ENCODE measurements at regions not wholly inside any gene's neighbourhood (a gene's known extent, or its start where the extent isn't known, plus 50 kb on each side); places are given as distances from the start of the nearest gene placed in this dataset.
"Not testable (repeated sequence)": the region's sequence is repeated elsewhere in the genome, so short reads cannot be mapped to it uniquely, and the experiment has no call there.

GRCh38 chr3:74390121-74390877 lies 224.2 kb downstream of the CNTN3 start:
- H3K9me3 ChIP-seq, result no peaks in the 10 kb centered on the region
- DNase-seq, result no peak
- no peaks in the 10 kb centered on the region for H3K27me3 ChIP-seq
- H3K4me3 ChIP-seq, result no peak overlapping the region
- no peaks in the 10 kb centered on the region for H3K36me3 ChIP-seq

- DNase-seq, result no peak
- no peaks in the 10 kb centered on the region for H3K36me3 ChIP-seq
- H3K4me3 ChIP-seq, result no peak overlapping the region
- no peaks in the 10 kb centered on the region for H3K27me3 ChIP-seq
- H3K9me3 ChIP-seq, result no peaks in the 10 kb centered on the region
Measured at GRCh38 chr3:74387111-74387735, 227.2 kb downstream of the CNTN3 start.

- no peaks in the 10 kb centered on the region for H3K9me3 ChIP-seq
- no peak for DNase-seq
- no peak overlapping the region for H3K4me3 ChIP-seq
- no peaks in the 10 kb centered on the region for H3K27me3 ChIP-seq
- no peaks in the 10 kb centered on the region for H3K36me3 ChIP-seq
Measured at GRCh38 chr3:74384159-74384558, 230.3 kb downstream of the CNTN3 start.

GRCh38 chr3:74377669-74378068 lies 236.8 kb downstream of the CNTN3 start:
- H3K27me3 ChIP-seq, result no peaks in the 10 kb centered on the region
- H3K36me3 ChIP-seq, result no peaks in the 10 kb centered on the region
- DNase-seq, result no peak
- H3K9me3 ChIP-seq, result no peaks in the 10 kb centered on the region
- H3K4me3 ChIP-seq, result no peak overlapping the region

GRCh38 chr3:74376323-74376722 lies 238.1 kb downstream of the CNTN3 start:
- not testable (repeated sequence) for DNase-seq, H3K36me3 ChIP-seq, H3K27me3 ChIP-seq, H3K4me3 ChIP-seq, H3K9me3 ChIP-seq

- Histone ChIP-seq H3K9me3 (no peaks in the 10 kb centered on the region), H3K27me3 (no peaks in the 10 kb centered on the region), H3K36me3 (no peaks in the 10 kb centered on the region), H3K4me3 (no peak overlapping the region)
- DNase-seq, result no peak
Measured at GRCh38 chr3:74375653-74376052, 238.8 kb downstream of the CNTN3 start.

- Histone ChIP-seq H3K9me3 (no peaks in the 10 kb centered on the region), H3K27me3 (no peaks in the 10 kb centered on the region), H3K4me3 (no peak overlapping the region), H3K36me3 (no peaks in the 10 kb centered on the region)
- no peak for DNase-seq
Measured at GRCh38 chr3:74372743-74373142, 241.7 kb downstream of the CNTN3 start.

GRCh38 chr3:74370342-74370741 lies 244.1 kb downstream of the CNTN3 start:
- Histone ChIP-seq H3K9me3 (no peaks in the 10 kb centered on the region), H3K27me3 (no peaks in the 10 kb centered on the region), H3K36me3 (no peaks in the 10 kb centered on the region)

GRCh38 chr3:74366331-74366730 lies 248.1 kb downstream of the CNTN3 start:
- H3K9me3 ChIP-seq, result no peaks in the 10 kb centered on the region
- no peaks in the 10 kb centered on the region for H3K36me3 ChIP-seq
- H3K27me3 ChIP-seq, result no peaks in the 10 kb centered on the region
- no peak overlapping the region for H3K4me3 ChIP-seq
- DNase-seq, result no peak

More at GRCh38 chr3:74370342-74370741, 244.1 kb downstream of the CNTN3 start:
- no peak for DNase-seq
- no peak overlapping the region for H3K4me3 ChIP-seq

- no peak for DNase-seq
Measured at GRCh38 chr3:74363346-74363745, 251.1 kb downstream of the CNTN3 start.

GRCh38 chr3:74360406-74360805 lies 254.1 kb downstream of the CNTN3 start:
- H3K27me3 ChIP-seq, result no peaks in the 10 kb centered on the region

More at GRCh38 chr3:74363346-74363745, 251.1 kb downstream of the CNTN3 start:
- Histone ChIP-seq H3K4me3 (no peak overlapping the region), H3K27me3 (no peaks in the 10 kb centered on the region), H3K36me3 (no peaks in the 10 kb centered on the region), H3K9me3 (no peaks in the 10 kb centered on the region)

GRCh38 chr3:74357881-74358280 lies 256.6 kb downstream of the CNTN3 start:
- H3K27me3 ChIP-seq, result no peaks in the 10 kb centered on the region
- no peaks in the 10 kb centered on the region for H3K36me3 ChIP-seq
- DNase-seq, result no peak
- no peak overlapping the region for H3K4me3 ChIP-seq
- H3K9me3 ChIP-seq, result no peaks in the 10 kb centered on the region

More at GRCh38 chr3:74360406-74360805, 254.1 kb downstream of the CNTN3 start:
- Histone ChIP-seq H3K36me3 (no peaks in the 10 kb centered on the region), H3K9me3 (no peaks in the 10 kb centered on the region), H3K4me3 (no peak overlapping the region)
- no peak for DNase-seq

GRCh38 chr3:74353039-74353438 lies 261.4 kb downstream of the CNTN3 start:
- Histone ChIP-seq H3K36me3 (no peaks in the 10 kb centered on the region), H3K9me3 (no peaks in the 10 kb centered on the region), H3K27me3 (no peaks in the 10 kb centered on the region), H3K4me3 (no peak overlapping the region)
- DNase-seq, result no peak

GRCh38 chr3:74352166-74352565 lies 262.3 kb downstream of the CNTN3 start:
- Histone ChIP-seq H3K9me3 (no peaks in the 10 kb centered on the region), H3K27me3 (no peaks in the 10 kb centered on the region), H3K4me3 (no peak overlapping the region), H3K36me3 (no peaks in the 10 kb centered on the region)
- no peak for DNase-seq

GRCh38 chr3:74351213-74351612 lies 263.2 kb downstream of the CNTN3 start:
- no peaks in the 10 kb centered on the region for H3K9me3 ChIP-seq
- H3K36me3 ChIP-seq, result no peaks in the 10 kb centered on the region
- no peaks in the 10 kb centered on the region for H3K27me3 ChIP-seq
- peak; percentile 3 for DNase-seq
- no peak overlapping the region for H3K4me3 ChIP-seq

GRCh38 chr3:74349015-74349414 lies 265.4 kb downstream of the CNTN3 start:
- H3K27me3 ChIP-seq, result no peaks in the 10 kb centered on the region
- no peaks in the 10 kb centered on the region for H3K36me3 ChIP-seq
- H3K9me3 ChIP-seq, result no peaks in the 10 kb centered on the region
- H3K4me3 ChIP-seq, result no peak overlapping the region
- DNase-seq, result no peak

GRCh38 chr3:74347563-74348268 lies 266.7 kb downstream of the CNTN3 start:
- Histone ChIP-seq H3K4me3 (no peak overlapping the region), H3K9me3 (no peaks in the 10 kb centered on the region), H3K36me3 (no peaks in the 10 kb centered on the region), H3K27me3 (no peaks in the 10 kb centered on the region)
- DNase-seq, result no peak

All from MG63 (cell line).